Ishikawa (cell line): ENCODE measurements at regions not wholly inside any gene's neighbourhood (a gene's known extent, or its start where the extent isn't known, plus 50 kb on each side); places are given as distances from the start of the nearest gene placed in this dataset.

Experiments used
- CEBPB ChIP-seq: IDR thresholded peaks from 2 replicates; pipeline ENCODE4 v1.6.1; 2012
- CREB1 ChIP-seq: IDR thresholded peaks from 2 replicates; pipeline ENCODE4 v1.6.1; 2012; ENCODE audit warnings: low read depth
- EGR1 ChIP-seq: IDR thresholded peaks from 2 replicates; pipeline ENCODE4 v1.6.1; 2012
- EP300 ChIP-seq: IDR thresholded peaks from 2 replicates; pipeline ENCODE4 v1.6.1; 2012; ENCODE audit warnings: borderline replicate concordance
- FOXM1 ChIP-seq: IDR thresholded peaks from 2 replicates; pipeline ENCODE4 v1.6.1; 2012; ENCODE audit warnings: low read depth, borderline replicate concordance
- NFIC ChIP-seq: IDR thresholded peaks from 2 replicates; pipeline ENCODE4 v1.6.1; 2012
- RAD21 ChIP-seq: IDR thresholded peaks from 2 replicates; pipeline ENCODE4 v1.6.1; 2012; ENCODE audit warnings: low read depth
- TAF1 ChIP-seq: IDR thresholded peaks from 2 replicates; pipeline ENCODE4 v1.6.1; 2012; ENCODE audit warnings: low read depth, mild to moderate bottlenecking
- TCF12 ChIP-seq: IDR thresholded peaks from 2 replicates; pipeline ENCODE4 v1.6.1; 2012; ENCODE audit warnings: low read depth
- TEAD4 ChIP-seq: IDR thresholded peaks from 2 replicates; pipeline ENCODE4 v1.6.1; 2012
- YY1 ChIP-seq: IDR thresholded peaks from 2 replicates; pipeline ENCODE4 v1.6.1; 2012; ENCODE audit warnings: low read depth
- ZBTB7A ChIP-seq: IDR thresholded peaks from 2 replicates; pipeline ENCODE4 v1.6.1; 2012; ENCODE audit warnings: low read depth
- TF ChIP-seq, protein P1 (sequence below): IDR thresholded peaks from 2 replicates; pipeline ENCODE4 v1.6.1; 2012
- TF ChIP-seq, protein P2 (sequence below): IDR thresholded peaks from 2 replicates; pipeline ENCODE4 v1.6.1; 2012; ENCODE audit warnings: low read depth, mild to moderate bottlenecking
- TF ChIP-seq, protein P3 (sequence below): IDR thresholded peaks from 2 replicates; pipeline ENCODE4 v1.6.1; 2012

DNA sequence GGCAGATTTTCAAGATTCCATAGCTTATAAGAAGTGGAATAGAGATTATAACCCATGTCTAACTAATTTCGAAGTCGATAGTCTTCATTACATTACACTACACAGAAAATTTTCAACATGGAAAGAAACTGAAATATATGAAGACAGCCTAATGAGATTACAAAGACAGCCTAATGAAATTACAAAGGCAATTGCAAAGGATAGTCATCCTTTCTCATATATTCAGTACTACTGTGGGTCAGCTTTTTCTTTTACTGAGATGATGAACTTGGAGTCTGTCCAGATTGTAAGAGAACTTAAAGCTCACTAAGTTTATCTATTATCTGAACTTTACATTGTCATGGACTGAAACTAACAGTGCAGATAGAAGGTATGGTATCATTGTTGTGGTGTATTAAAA is 304.4 kb upstream of the MBL2 start:
- TF ChIP-seq FOXM1 (no peak), NFIC (no peak), EP300 (no peak), EGR1 (no peak), ZBTB7A (no peak)
- TF ChIP-seq, protein P1, sequence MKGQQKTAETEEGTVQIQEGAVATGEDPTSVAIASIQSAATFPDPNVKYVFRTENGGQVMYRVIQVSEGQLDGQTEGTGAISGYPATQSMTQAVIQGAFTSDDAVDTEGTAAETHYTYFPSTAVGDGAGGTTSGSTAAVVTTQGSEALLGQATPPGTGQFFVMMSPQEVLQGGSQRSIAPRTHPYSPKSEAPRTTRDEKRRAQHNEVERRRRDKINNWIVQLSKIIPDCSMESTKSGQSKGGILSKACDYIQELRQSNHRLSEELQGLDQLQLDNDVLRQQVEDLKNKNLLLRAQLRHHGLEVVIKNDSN = no peak

DNA sequence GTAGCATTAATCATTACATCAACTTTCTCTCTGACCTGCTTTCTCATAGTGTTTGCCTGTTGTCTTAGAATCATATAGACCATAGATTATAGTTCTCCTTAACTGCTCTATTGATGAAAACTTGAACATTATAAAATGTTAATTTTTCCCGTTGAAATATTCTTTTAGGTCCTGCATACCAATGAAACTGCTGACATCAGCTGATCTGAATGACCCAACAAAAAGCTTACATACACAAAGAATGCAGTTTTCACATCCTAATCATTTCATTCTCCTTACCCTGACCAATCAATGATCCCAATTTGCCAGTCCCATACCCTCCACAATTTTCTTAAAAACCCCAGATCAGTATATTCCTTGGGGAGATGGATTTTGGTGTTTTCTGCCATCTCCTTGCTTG is 302.9 kb upstream of the MBL2 start:
- TF ChIP-seq, protein P2, sequence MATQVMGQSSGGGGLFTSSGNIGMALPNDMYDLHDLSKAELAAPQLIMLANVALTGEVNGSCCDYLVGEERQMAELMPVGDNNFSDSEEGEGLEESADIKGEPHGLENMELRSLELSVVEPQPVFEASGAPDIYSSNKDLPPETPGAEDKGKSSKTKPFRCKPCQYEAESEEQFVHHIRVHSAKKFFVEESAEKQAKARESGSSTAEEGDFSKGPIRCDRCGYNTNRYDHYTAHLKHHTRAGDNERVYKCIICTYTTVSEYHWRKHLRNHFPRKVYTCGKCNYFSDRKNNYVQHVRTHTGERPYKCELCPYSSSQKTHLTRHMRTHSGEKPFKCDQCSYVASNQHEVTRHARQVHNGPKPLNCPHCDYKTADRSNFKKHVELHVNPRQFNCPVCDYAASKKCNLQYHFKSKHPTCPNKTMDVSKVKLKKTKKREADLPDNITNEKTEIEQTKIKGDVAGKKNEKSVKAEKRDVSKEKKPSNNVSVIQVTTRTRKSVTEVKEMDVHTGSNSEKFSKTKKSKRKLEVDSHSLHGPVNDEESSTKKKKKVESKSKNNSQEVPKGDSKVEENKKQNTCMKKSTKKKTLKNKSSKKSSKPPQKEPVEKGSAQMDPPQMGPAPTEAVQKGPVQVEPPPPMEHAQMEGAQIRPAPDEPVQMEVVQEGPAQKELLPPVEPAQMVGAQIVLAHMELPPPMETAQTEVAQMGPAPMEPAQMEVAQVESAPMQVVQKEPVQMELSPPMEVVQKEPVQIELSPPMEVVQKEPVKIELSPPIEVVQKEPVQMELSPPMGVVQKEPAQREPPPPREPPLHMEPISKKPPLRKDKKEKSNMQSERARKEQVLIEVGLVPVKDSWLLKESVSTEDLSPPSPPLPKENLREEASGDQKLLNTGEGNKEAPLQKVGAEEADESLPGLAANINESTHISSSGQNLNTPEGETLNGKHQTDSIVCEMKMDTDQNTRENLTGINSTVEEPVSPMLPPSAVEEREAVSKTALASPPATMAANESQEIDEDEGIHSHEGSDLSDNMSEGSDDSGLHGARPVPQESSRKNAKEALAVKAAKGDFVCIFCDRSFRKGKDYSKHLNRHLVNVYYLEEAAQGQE = no peak
- TF ChIP-seq EP300 (no peak), NFIC (no peak), EGR1 (no peak)

DNA sequence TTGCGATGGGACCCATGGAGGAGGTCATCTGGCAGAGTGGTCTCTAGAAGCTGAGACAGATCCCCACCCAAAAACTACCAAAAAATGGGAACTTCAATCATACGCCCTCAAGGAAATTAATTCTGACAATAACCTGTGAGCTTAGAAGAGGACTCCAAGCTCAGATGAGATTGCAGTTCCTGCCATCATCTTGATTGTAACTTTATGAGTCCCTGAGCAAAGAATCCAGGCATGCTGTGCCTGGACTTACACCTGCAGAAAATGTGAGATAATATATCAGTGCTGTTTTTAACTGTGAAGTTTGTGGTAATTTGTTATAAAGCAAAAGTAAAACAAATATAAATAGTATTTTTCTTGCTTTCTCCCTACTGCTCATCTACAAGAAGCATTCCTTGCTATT is 299.6 kb upstream of the MBL2 start:
- TF ChIP-seq NFIC (no peak), FOXM1 (no peak), YY1 (no peak), TEAD4 (no peak), TAF1 (no peak), CEBPB (no peak), RAD21 (no peak), EP300 (no peak), CREB1 (no peak), TCF12 (no peak), ZBTB7A (no peak), EGR1 (no peak)
- TF ChIP-seq, protein P2 = no peak
- TF ChIP-seq, protein P3, sequence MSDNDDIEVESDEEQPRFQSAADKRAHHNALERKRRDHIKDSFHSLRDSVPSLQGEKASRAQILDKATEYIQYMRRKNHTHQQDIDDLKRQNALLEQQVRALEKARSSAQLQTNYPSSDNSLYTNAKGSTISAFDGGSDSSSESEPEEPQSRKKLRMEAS = no peak
- TF ChIP-seq, protein P1 = no peak

DNA sequence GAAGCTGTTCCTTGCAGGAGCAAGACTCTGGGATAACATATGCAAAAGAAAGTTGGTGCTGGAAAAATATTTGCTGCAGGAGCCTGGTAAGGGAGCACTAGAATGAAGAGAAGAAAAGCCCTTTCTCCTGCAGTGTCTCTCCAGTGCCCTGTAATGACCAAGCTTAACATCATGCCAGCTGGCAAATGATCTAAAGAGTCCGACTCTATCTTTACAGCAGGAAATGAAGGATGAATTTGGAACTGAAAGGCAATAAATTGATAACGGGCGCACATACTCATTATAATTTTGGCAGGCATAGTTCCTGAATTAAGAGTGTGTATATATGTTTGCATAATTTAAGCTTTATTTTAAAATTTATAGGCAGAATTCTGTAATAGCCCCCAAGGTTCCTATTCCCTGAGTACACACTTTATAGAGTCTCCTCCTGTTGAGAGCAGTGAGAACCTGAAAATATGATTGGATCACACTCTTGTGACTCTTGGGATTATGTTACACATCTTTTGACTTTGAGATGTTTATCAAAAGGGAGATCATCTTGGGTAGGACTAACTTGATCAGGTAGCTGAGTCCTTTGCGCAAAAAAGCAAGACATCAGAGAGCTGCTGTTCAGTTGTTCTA is 299.0 kb upstream of the MBL2 start:
- TF ChIP-seq TEAD4 (no peak), EP300 (no peak), CEBPB (no peak), CREB1 (no peak)
- TF ChIP-seq, protein P2 = no peak

DNA sequence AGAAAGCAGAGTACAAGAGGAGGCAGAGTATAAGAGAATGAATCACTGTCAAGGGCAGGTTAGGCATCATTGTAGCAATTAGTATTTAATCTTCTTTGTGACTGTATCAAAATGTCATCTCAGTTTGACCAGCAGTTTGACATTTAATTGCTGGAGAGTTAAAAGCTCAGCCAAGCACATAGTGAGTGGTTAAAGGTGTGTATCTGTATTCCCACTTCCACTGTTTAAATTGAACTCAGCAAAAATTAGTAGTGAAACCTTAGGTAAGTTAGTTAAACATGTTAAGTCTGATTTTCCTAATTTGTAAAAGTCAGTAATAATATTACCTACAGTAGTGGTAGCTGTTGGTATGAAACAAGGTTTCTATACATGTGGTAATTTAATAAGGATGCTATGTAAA is 296.4 kb upstream of the MBL2 start:
- TF ChIP-seq TEAD4 = no peak
- TF ChIP-seq, protein P2 = no peak
- no peak for TF ChIP-seq ZBTB7A
- TF ChIP-seq NFIC = no peak
- no peak for TF ChIP-seq CEBPB
- no peak for TF ChIP-seq RAD21
- TF ChIP-seq, protein P1 = no peak
- no peak for TF ChIP-seq CREB1
- no peak for TF ChIP-seq TAF1
- no peak for TF ChIP-seq EP300
- TF ChIP-seq, protein P3 = no peak
- no peak for TF ChIP-seq EGR1
- TF ChIP-seq FOXM1 = no peak
- TF ChIP-seq YY1 = no peak
- TF ChIP-seq TCF12 = no peak
